Esophagus muscularis mucosa (tissue), 4 donors: ENCODE measurements at regions not wholly inside any gene's neighbourhood (a gene's known extent, or its start where the extent isn't known, plus 50 kb on each side); places are given as distances from the start of the nearest gene placed in this dataset.

Source experiments
- CTCF ChIP-seq, 3 experiments: fragments of 200-600 bp in 2 of 3; fragments of 450-650 bp in 1 of 3; sonication (generic) in 2 of 3; IDR thresholded peaks; one replicate each; pipeline ENCODE4 v1.5.1; 2017 to 2019; ENCODE audit warnings: antibody characterized with exemption in 3 of 3, mild to moderate bottlenecking in 2 of 3, moderate library complexity in 1 of 3
- EP300 ChIP-seq: sonication (generic); formaldehyde crosslinking; IDR thresholded peaks from one replicate; pipeline ENCODE4 v1.6.1; 2017; ENCODE audit warnings: antibody characterized with exemption
- POLR2A ChIP-seq: fragments of 450-650 bp; IDR thresholded peaks from one replicate; pipeline ENCODE4 v1.6.1; 2017; ENCODE audit warnings: antibody characterized with exemption, moderate library complexity, mild to moderate bottlenecking, low read depth
- POLR2AphosphoS5 ChIP-seq, 2 donors: sonication (generic); formaldehyde crosslinking; IDR thresholded peaks; one replicate each; pipeline ENCODE4 v1.6.1; 2017; ENCODE audit warnings: antibody characterized with exemption in 2 of 2

GRCh38 chr5:146971401-146971800 lies 92.8 kb upstream of the PPP2R2B start:
- TF ChIP-seq CTCF (IDR thresholded peaks at IDR 0.05) (no peak), EP300 (no peak), POLR2AphosphoS5 (IDR thresholded peaks at IDR 0.05) (no peak), POLR2A (no peak)
